ENCODE measurements at regions not wholly inside any gene's neighbourhood (a gene's known extent, or its start where the extent isn't known, plus 50 kb on each side); places are given as distances from the start of the nearest gene placed in this dataset.

- TF ChIP-seq CTCF (conservative IDR thresholded peaks at IDR 0.05; ENCODE audit: low read length) = no peak
- TF ChIP-seq EZH2phosphoT487 (IDR thresholded peaks at IDR 0.05; ENCODE audit: borderline replicate concordance, low read depth, low read length) = no peak
Observed at GRCh38 chr15:39333393-39333792, 247.5 kb upstream of the THBS1 start.

All from OCI-LY7 (cell line).